PC-3 (cell line): ENCODE measurements at regions not wholly inside any gene's neighbourhood (a gene's known extent, or its start where the extent isn't known, plus 50 kb on each side); places are given as distances from the start of the nearest gene placed in this dataset.

Experiments
- EZH2 ChIP-seq: fragments of 300-600 bp; sonication (generic); IDR thresholded peaks from one replicate; pipeline ENCODE4 v1.6.1; 2017; ENCODE audit warnings: antibody characterized with exemption, mild to moderate bottlenecking, low read length; ENCODE audit not compliant: unreplicated experiment
- EZH2phosphoT487 ChIP-seq: fragments of 300-600 bp; sonication (generic); IDR thresholded peaks from 2 replicates; pipeline ENCODE4 v1.6.1; 2018; ENCODE audit warnings: mild to moderate bottlenecking, antibody characterized with exemption, low read length, borderline replicate concordance
- TF ChIP-seq, protein P1 (sequence below): fragments of 300-600 bp; sonication (generic); conservative IDR thresholded peaks from 2 replicates; pipeline ENCODE4 v1.5.1; 2017; ENCODE audit warnings: antibody characterized with exemption, low read depth, mild to moderate bottlenecking, low read length

DNA sequence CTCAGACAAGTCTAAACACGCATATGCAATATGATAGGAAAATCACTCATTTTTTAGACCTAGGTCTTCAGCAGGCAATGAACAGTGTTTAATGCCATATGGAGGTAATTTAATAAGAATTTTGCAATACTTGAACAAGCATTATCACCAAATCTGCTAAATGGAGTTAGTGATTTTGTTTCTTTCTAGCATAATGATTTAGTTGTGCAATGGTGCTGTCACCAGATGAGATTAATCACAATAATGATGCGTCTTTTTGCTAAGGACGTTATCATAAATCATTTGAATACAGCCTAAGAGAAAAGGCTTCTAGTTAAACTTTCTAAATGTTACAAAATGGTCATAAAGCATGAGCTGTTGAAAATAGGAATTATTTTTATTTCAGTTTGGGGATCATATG lies 170.0 kb upstream of the SLC16A7 start:
- TF ChIP-seq, protein P1, sequence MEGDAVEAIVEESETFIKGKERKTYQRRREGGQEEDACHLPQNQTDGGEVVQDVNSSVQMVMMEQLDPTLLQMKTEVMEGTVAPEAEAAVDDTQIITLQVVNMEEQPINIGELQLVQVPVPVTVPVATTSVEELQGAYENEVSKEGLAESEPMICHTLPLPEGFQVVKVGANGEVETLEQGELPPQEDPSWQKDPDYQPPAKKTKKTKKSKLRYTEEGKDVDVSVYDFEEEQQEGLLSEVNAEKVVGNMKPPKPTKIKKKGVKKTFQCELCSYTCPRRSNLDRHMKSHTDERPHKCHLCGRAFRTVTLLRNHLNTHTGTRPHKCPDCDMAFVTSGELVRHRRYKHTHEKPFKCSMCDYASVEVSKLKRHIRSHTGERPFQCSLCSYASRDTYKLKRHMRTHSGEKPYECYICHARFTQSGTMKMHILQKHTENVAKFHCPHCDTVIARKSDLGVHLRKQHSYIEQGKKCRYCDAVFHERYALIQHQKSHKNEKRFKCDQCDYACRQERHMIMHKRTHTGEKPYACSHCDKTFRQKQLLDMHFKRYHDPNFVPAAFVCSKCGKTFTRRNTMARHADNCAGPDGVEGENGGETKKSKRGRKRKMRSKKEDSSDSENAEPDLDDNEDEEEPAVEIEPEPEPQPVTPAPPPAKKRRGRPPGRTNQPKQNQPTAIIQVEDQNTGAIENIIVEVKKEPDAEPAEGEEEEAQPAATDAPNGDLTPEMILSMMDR = no peak
- TF ChIP-seq EZH2 (no peak), EZH2phosphoT487 (no peak)
